Neutrophil (primary cell): ENCODE measurements at regions not wholly inside any gene's neighbourhood (a gene's known extent, or its start where the extent isn't known, plus 50 kb on each side); places are given as distances from the start of the nearest gene placed in this dataset.

Source experiments
- H3K27ac ChIP-seq: fragments of 200-600 bp; sonication (generic); 2 replicates; pipeline ENCODE4 v1.5.1; 2016; ENCODE audit warnings: mild to moderate bottlenecking, moderate library complexity
- H3K27me3 ChIP-seq: fragments of 200-600 bp; sonication (generic); 2 replicates; pipeline ENCODE4 v1.6.0; 2016; ENCODE audit warnings: mild to moderate bottlenecking
- H3K36me3 ChIP-seq: fragments of 200-600 bp; sonication (generic); 2 replicates; pipeline ENCODE4 v1.5.1; 2017
- H3K4me1 ChIP-seq, 2 experiments: fragments of 200-600 bp in 1 of 2; sonication (generic) in 1 of 2; 1 replicate in 1 of 2; 2 replicates in 1 of 2; pipeline versions ENCODE4 v1.5.1 to v1.6.1; 2013 to 2016; ENCODE audit warnings: low read depth in 1 of 2, low read length in 1 of 2, mild to moderate bottlenecking in 1 of 2, moderate library complexity in 1 of 2; ENCODE audit not compliant: control insufficient read depth in 1 of 2, insufficient read depth in 1 of 2
- H3K4me3 ChIP-seq, 2 experiments: fragments of 200-600 bp in 1 of 2; sonication (generic) in 1 of 2; 1 replicate in 1 of 2; 2 replicates in 1 of 2; pipeline ENCODE4 v1.5.1; 2013 to 2016; ENCODE audit warnings: low read depth in 1 of 2, low read length in 1 of 2, mild to moderate bottlenecking in 1 of 2, moderate library complexity in 1 of 2
- H3K9me3 ChIP-seq: fragments of 200-600 bp; sonication (generic); 2 replicates; pipeline ENCODE4 v1.5.1; 2016
- CTCF ChIP-seq: fragments of 200-600 bp; sonication (generic); IDR thresholded peaks from 2 replicates; pipeline ENCODE4 v1.5.1; 2016; ENCODE audit warnings: antibody characterized with exemption

- Histone ChIP-seq H3K27ac (no peak overlapping the region), H3K36me3 (no peaks in the 10 kb centered on the region), H3K27me3 (no peaks in the 10 kb centered on the region), H3K4me1 (no peaks in the 10 kb centered on the region), H3K9me3 (no peaks in the 10 kb centered on the region), H3K4me3 (no peak overlapping the region)
- no peak for TF ChIP-seq CTCF
These were observed 108.0 kb upstream of the HGF start for GRCh38 chr7:81877890-81878289.

GRCh38 chr7:81873559-81873958 lies 103.7 kb upstream of the HGF start:
- Histone ChIP-seq H3K36me3 (no peaks in the 10 kb centered on the region), H3K27ac (no peak overlapping the region)
- TF ChIP-seq CTCF = no peak

GRCh38 chr7:81871606-81872265 lies 101.9 kb upstream of the HGF start:
- no peaks in the 10 kb centered on the region for H3K36me3 ChIP-seq
- no peaks in the 10 kb centered on the region for H3K27me3 ChIP-seq
- H3K4me1 ChIP-seq = no peaks in the 10 kb centered on the region
- H3K4me3 ChIP-seq = no peak overlapping the region
- H3K27ac ChIP-seq = no peak overlapping the region
- no peaks in the 10 kb centered on the region for H3K9me3 ChIP-seq
- no peak for TF ChIP-seq CTCF

More at GRCh38 chr7:81873559-81873958, 103.7 kb upstream of the HGF start:
- Histone ChIP-seq H3K4me1 (no peaks in the 10 kb centered on the region), H3K27me3 (no peaks in the 10 kb centered on the region), H3K9me3 (no peaks in the 10 kb centered on the region), H3K4me3 (no peak overlapping the region)

GRCh38 chr7:81870608-81871007 lies 100.8 kb upstream of the HGF start:
- H3K4me1 ChIP-seq = no peaks in the 10 kb centered on the region
- H3K27ac ChIP-seq = no peak overlapping the region
- no peaks in the 10 kb centered on the region for H3K9me3 ChIP-seq
- H3K4me3 ChIP-seq = no peak overlapping the region
- H3K27me3 ChIP-seq = no peaks in the 10 kb centered on the region
- H3K36me3 ChIP-seq = no peaks in the 10 kb centered on the region
- TF ChIP-seq CTCF = no peak

- no peak overlapping the region for H3K27ac ChIP-seq
- no peaks in the 10 kb centered on the region for H3K9me3 ChIP-seq
- H3K36me3 ChIP-seq = no peaks in the 10 kb centered on the region
- H3K4me1 ChIP-seq = no peaks in the 10 kb centered on the region
- no peak overlapping the region for H3K4me3 ChIP-seq
- no peak for TF ChIP-seq CTCF
- H3K27me3 ChIP-seq = no peaks in the 10 kb centered on the region
These were observed 99.8 kb upstream of the HGF start for GRCh38 chr7:81869670-81870069.
